A549 (cell line): ENCODE measurements at regions not wholly inside any gene's neighbourhood (a gene's known extent, or its start where the extent isn't known, plus 50 kb on each side); places are given as distances from the start of the nearest gene placed in this dataset.

Source experiments
- ATAC-seq, 2 experiments: fragments of 200-7000 bp in 1 of 2; fragments of >200 bp in 1 of 2; cut with Nextera tagmentation in 1 of 2; cut with Tn5 transposase in 1 of 2; 3 replicates each; pipeline versions ENCODE4 v1.8.0 to v1.9.1; 2018 to 2020; ENCODE audit warnings: mild to moderate bottlenecking in 1 of 2, moderate library complexity in 1 of 2
- CTCF ChIA-PET: fragments of 300-600 bp; sonication (Branson Sonifier 250); formaldehyde crosslinking; extraction: SDS; loops from one replicate; lab custom pipeline; 2021; ENCODE audit warnings: antibody characterized with exemption, inconsistent platforms; lab: Yijun Ruan, JAX
- POLR2A ChIA-PET: fragments of 350-600 bp; formaldehyde crosslinking; extraction: SDS; loops from one replicate; lab custom pipeline; 2021; ENCODE audit warnings: antibody characterized with exemption, inconsistent platforms; lab: Yijun Ruan, JAX
- DNase-seq, 2 experiments: peaks; one replicate each; pipeline versions ENCODE4 v3.0.0 to v3.0.0-alpha.2; 2011 to 2016; ENCODE audit warnings: low read depth in 1 of 2, low spot score in 1 of 2
- FAIRE-seq: peaks from 2 replicates; lab custom pipeline; 2011; peaks lifted over from hg19 to GRCh38; lab: Jason Lieb, UNC
- H3K27ac ChIP-seq, 2 experiments: fragments of >200 bp; sonication (Bioruptor Twin); formaldehyde crosslinking; 3 replicates each; pipeline ENCODE4 v1.5.1; 2016 to 2017
- H3K4me1 ChIP-seq: fragments of >200 bp; sonication (Bioruptor Twin); formaldehyde crosslinking; 3 replicates; pipeline ENCODE4 v1.6.1; 2016
- H3K4me2 ChIP-seq: fragments of >200 bp; sonication (Bioruptor Twin); formaldehyde crosslinking; 3 replicates; pipeline ENCODE4 v1.6.1; 2016
- H3K4me3 ChIP-seq: fragments of >200 bp; sonication (Bioruptor Twin); formaldehyde crosslinking; 3 replicates; pipeline ENCODE4 v1.5.1; 2016
- H3K9me3 ChIP-seq: fragments of >200 bp; sonication (Bioruptor Twin); formaldehyde crosslinking; 3 replicates; pipeline ENCODE4 v1.6.1; 2016
- BCL3 ChIP-seq: fragments of >200 bp; sonication (Bioruptor Twin); formaldehyde crosslinking; IDR thresholded peaks from 3 replicates; pipeline ENCODE4 v1.6.1; 2016
- BHLHE40 ChIP-seq: IDR thresholded peaks from 2 replicates; pipeline ENCODE4 v1.6.1; 2012; ENCODE audit warnings: low read depth, low read length, inconsistent platforms
- CBX8 ChIP-seq: fragments of 200-600 bp; sonication (generic); IDR thresholded peaks from 2 replicates; pipeline ENCODE4 v1.6.1; 2016
- E2F6 ChIP-seq: IDR thresholded peaks from 2 replicates; pipeline ENCODE4 v1.6.1; 2012; ENCODE audit warnings: low read depth, borderline replicate concordance
- ELK1 ChIP-seq: fragments of 150-350 bp; IDR thresholded peaks from 2 replicates; pipeline ENCODE4 v1.6.1; 2014; ENCODE audit warnings: low read depth, mild to moderate bottlenecking, low read length
- GATA3 ChIP-seq: IDR thresholded peaks from 2 replicates; pipeline ENCODE4 v1.6.1; 2012; ENCODE audit warnings: borderline replicate concordance
- HDAC2 ChIP-seq: fragments of 200-600 bp; sonication (generic); IDR thresholded peaks from 2 replicates; pipeline ENCODE4 v1.6.1; 2016
- HES2 ChIP-seq: fragments of >200 bp; sonication (Bioruptor Twin); formaldehyde crosslinking; IDR thresholded peaks from 2 replicates; pipeline ENCODE4 v1.6.1; 2016
- JUN ChIP-seq, 2 experiments: fragments of >200 bp; sonication (Bioruptor Twin); formaldehyde crosslinking; IDR thresholded peaks; 2 replicates in 1 of 2; 3 replicates in 1 of 2; pipeline ENCODE4 v1.6.1; 2016 to 2017
- MAFK ChIP-seq: fragments of 450-650 bp; IDR thresholded peaks from 2 replicates; pipeline ENCODE4 v1.6.1; 2014; ENCODE audit not compliant: partially characterized antibody
- MYC ChIP-seq: IDR thresholded peaks from 2 replicates; pipeline ENCODE4 v1.6.1; 2012; ENCODE audit warnings: mild to moderate bottlenecking, inconsistent platforms, low read length, improper control_type of control experiment, borderline replicate concordance
- NFE2L2 ChIP-seq: fragments of 150-350 bp; conservative IDR thresholded peaks from 2 replicates; pipeline ENCODE4 v1.6.1; 2014; ENCODE audit warnings: low read length
- NR3C1 ChIP-seq: fragments of >200 bp; sonication (Bioruptor Twin); formaldehyde crosslinking; IDR thresholded peaks from 3 replicates; pipeline ENCODE4 v1.6.1; 2017
- PBX3 ChIP-seq: IDR thresholded peaks from 2 replicates; pipeline ENCODE4 v1.6.1; 2012
- POLR2A ChIP-seq: IDR thresholded peaks from 2 replicates; pipeline ENCODE4 v1.6.1; 2012; ENCODE audit warnings: mild to moderate bottlenecking, low read length
- POLR2AphosphoS2 ChIP-seq: conservative IDR thresholded peaks from 2 replicates; pipeline ENCODE4 v1.6.1; 2012; ENCODE audit warnings: low read length, improper control_type of control experiment, inconsistent platforms
- RAD21 ChIP-seq, 2 experiments: fragments of >200 bp in 1 of 2; sonication (Bioruptor Twin) in 1 of 2; formaldehyde crosslinking in 1 of 2; IDR thresholded peaks in 1 of 2; conservative IDR thresholded peaks in 1 of 2; 2 replicates in 1 of 2; 3 replicates in 1 of 2; pipeline ENCODE4 v1.6.1; 2012 to 2018; ENCODE audit warnings: inconsistent platforms in 1 of 2
- REST ChIP-seq: fragments of 200-600 bp; sonication (generic); IDR thresholded peaks from 2 replicates; pipeline ENCODE4 v1.6.1; 2016; ENCODE audit warnings: antibody characterized with exemption, mild to moderate bottlenecking, moderate library complexity
- RNF2 ChIP-seq: fragments of 200-600 bp; sonication (generic); IDR thresholded peaks from 2 replicates; pipeline ENCODE4 v1.6.1; 2016; ENCODE audit warnings: low read depth, mild to moderate bottlenecking, antibody characterized with exemption, moderate library complexity, borderline replicate concordance
- SREBF2 ChIP-seq: fragments of 450-650 bp; IDR thresholded peaks from 2 replicates; pipeline ENCODE4 v1.6.1; 2014; ENCODE audit warnings: mild to moderate bottlenecking, moderate library complexity
- TP53 ChIP-seq: fragments of 250-450 bp; sonication (Bioruptor Pico); IDR thresholded peaks from 2 replicates; pipeline ENCODE4 v1.5.0; 2021; ENCODE audit warnings: mild to moderate bottlenecking, moderate library complexity
- ZC3H11A ChIP-seq: fragments of 450-650 bp; IDR thresholded peaks from 2 replicates; pipeline ENCODE4 v1.6.1; 2014; ENCODE audit warnings: antibody characterized with exemption, mild to moderate bottlenecking
- ZFP36 ChIP-seq: fragments of 450-650 bp; IDR thresholded peaks from 2 replicates; pipeline ENCODE4 v1.6.1; 2014; ENCODE audit warnings: borderline replicate concordance; ENCODE audit not compliant: partially characterized antibody
- WGBS: methylation state at CpG from one replicate; pipeline ENCODE4 v1.1.6; 2017; ENCODE audit errors: missing lambda C conversion rate; 5-methylcytosine and 5-hydroxymethylcytosine counted together

GRCh38 chr1:208923456-208923855, 660.1 kb upstream of the CAMK1G start:
- POLR2A ChIA-PET: no interaction called here
- no peak overlapping the region for H3K4me3 ChIP-seq
- no peaks in the 10 kb centered on the region for H3K9me3 ChIP-seq
- H3K27ac ChIP-seq: no peak overlapping the region
- H3K4me1 ChIP-seq: peaks cover 3% of the 10 kb centered on the region; the same call in 1 of the 3 replicates
- no peak overlapping the region for H3K4me2 ChIP-seq
- no peak for DNase-seq
- CTCF ChIA-PET: no interaction called here
- ATAC-seq: no peak
- no peak for FAIRE-seq
- WGBS: 29% methylated on average over 2 of the region's 2 CpGs
- TF ChIP-seq RAD21 (conservative IDR thresholded peaks at IDR 0.05 in 1 of 2, IDR thresholded peaks at IDR 0.05 in 1 of 2): no peak
- no peak for TF ChIP-seq TP53 (CRISPR knock-in tag)
- no peak for TF ChIP-seq NR3C1
- TF ChIP-seq NFE2L2: no peak
- TF ChIP-seq POLR2A: no peak
- TF ChIP-seq SREBF2: no peak
- no peak for TF ChIP-seq HDAC2
- TF ChIP-seq JUN (IDR thresholded peaks at IDR 0.05): no peak
- no peak for TF ChIP-seq ZFP36
- no peak for TF ChIP-seq PBX3
- TF ChIP-seq BHLHE40: no peak
- TF ChIP-seq CBX8: no peak
- TF ChIP-seq RNF2: no peak
- TF ChIP-seq REST: no peak
- TF ChIP-seq MAFK: no peak

GRCh38 chr1:208923946-208924720, 659.4 kb upstream of the CAMK1G start:
- FAIRE-seq (no peak), DNase-seq (no peak), ATAC-seq (no peak)
- no peak overlapping the region for H3K27ac ChIP-seq
- peaks cover 1% of the 10 kb centered on the region; the same call in 1 of the 3 replicates for H3K4me1 ChIP-seq
- POLR2A ChIA-PET: no interaction called here
- 14% methylated on average over 6 of the region's 6 CpGs for WGBS
- H3K4me3 ChIP-seq: no peak overlapping the region
- H3K4me2 ChIP-seq: no peak overlapping the region
- no peaks in the 10 kb centered on the region for H3K9me3 ChIP-seq
- CTCF ChIA-PET: no interaction called here
- TF ChIP-seq POLR2AphosphoS2 (no peak), REST (no peak), PBX3 (no peak), MAFK (no peak), MYC (no peak), ELK1 (no peak), BCL3 (no peak), GATA3 (no peak), E2F6 (no peak), RAD21 (conservative IDR thresholded peaks at IDR 0.05 in 1 of 2, IDR thresholded peaks at IDR 0.05 in 1 of 2) (no peak), HES2 (no peak), ZC3H11A (no peak)
